Effector memory CD4-positive, alpha-beta T cell (primary cell): ENCODE measurements at regions not wholly inside any gene's neighbourhood (a gene's known extent, or its start where the extent isn't known, plus 50 kb on each side); places are given as distances from the start of the nearest gene placed in this dataset.

Experiments used
- DNase-seq, 3 donors: peaks; one replicate each; pipeline ENCODE4 v3.0.0-alpha.2; 2020
- H3K27ac ChIP-seq: 2 replicates; pipeline ENCODE4 v1.7.0; 2013; ENCODE audit warnings: mild to moderate bottlenecking, low read length, moderate library complexity; ENCODE audit not compliant: insufficient read depth, poor library complexity, severe bottlenecking
- H3K27me3 ChIP-seq: replicated peaks from 2 replicates; pipeline ENCODE4 v1.7.0; 2013; ENCODE audit warnings: mild to moderate bottlenecking, low read length; ENCODE audit not compliant: insufficient read depth, control insufficient read depth, poor library complexity, severe bottlenecking
- H3K36me3 ChIP-seq: 2 replicates; pipeline ENCODE4 v1.7.0; 2013; ENCODE audit warnings: mild to moderate bottlenecking, low read length, moderate library complexity; ENCODE audit not compliant: control insufficient read depth, insufficient read depth
- H3K4me1 ChIP-seq: 2 replicates; pipeline ENCODE4 v1.7.0; 2013; ENCODE audit warnings: low read length, mild to moderate bottlenecking; ENCODE audit not compliant: control insufficient read depth, insufficient read depth, poor library complexity, severe bottlenecking
- H3K4me3 ChIP-seq: 2 replicates; pipeline ENCODE4 v1.7.0; 2013; ENCODE audit warnings: low read length, low read depth, mild to moderate bottlenecking; ENCODE audit not compliant: insufficient read depth, poor library complexity, severe bottlenecking
- H3K9me3 ChIP-seq: 2 replicates; pipeline ENCODE4 v1.7.0; 2013; ENCODE audit warnings: mild to moderate bottlenecking, low read length, moderate library complexity; ENCODE audit not compliant: control insufficient read depth

DNA sequence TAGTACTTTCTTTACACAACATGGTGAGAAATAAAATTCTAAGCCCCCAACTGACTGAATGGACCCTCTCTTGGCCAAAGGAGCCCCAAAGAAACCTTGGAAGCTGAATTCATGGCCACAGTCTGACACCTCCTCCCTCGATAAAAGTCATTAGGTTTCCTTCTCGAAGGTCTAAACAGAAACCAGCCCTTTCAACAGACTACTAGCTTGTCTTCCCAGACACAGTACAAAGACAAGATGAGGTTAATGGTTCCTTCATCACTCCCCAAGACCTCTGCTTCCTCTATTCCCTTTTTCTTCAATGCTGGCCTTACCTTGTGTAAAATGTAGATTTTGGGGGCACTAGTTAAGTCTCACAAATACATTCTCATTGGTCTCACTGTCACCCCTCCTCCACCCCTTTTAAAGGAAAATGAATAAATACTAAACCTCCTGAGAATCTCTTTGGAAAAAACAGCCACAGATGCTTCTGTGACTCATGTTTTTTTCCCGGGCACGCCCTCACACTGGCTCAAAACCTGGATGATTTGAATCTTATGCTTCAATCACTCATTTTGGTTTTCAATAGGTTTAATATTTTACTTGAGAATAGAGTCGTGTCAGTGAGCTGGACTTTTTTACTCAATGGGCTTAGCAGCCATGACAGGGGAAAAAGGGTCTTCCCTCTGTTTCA, 65.8 kb upstream of the MED4 start:
- Histone ChIP-seq H3K27ac (no peak overlapping the region), H3K4me3 (no peak overlapping the region), H3K27me3 (no peaks in the 10 kb centered on the region), H3K9me3 (no peaks in the 10 kb centered on the region), H3K4me1 (peaks cover 21% of the 10 kb centered on the region), H3K36me3 (no peaks in the 10 kb centered on the region)
- no peak for DNase-seq

DNA sequence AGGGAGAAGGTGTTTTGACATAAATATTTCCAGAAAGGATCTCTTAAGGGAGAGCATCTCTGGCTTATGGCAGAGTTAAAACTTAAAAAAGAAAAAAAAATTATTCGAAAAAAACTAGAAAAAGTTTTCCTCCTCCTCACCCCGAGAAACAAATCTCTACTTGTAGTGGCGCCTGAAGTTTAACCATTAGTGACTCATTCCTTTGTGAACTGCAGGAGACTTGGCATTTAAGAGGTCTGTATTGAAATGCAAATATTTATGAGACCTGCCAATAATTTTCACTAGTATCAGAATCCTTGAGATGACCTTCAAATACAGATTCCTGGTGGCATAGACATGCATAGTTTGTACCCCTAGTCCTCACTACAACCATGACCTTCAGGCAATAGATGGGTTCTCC, 64.9 kb upstream of the MED4 start:
- DNase-seq: no peak
- no peak overlapping the region for H3K27ac ChIP-seq
- no peak overlapping the region for H3K4me3 ChIP-seq
- no peaks in the 10 kb centered on the region for H3K36me3 ChIP-seq
- H3K4me1 ChIP-seq: peaks cover 30% of the 10 kb centered on the region
- no peaks in the 10 kb centered on the region for H3K9me3 ChIP-seq
- H3K27me3 ChIP-seq: no peaks in the 10 kb centered on the region

DNA sequence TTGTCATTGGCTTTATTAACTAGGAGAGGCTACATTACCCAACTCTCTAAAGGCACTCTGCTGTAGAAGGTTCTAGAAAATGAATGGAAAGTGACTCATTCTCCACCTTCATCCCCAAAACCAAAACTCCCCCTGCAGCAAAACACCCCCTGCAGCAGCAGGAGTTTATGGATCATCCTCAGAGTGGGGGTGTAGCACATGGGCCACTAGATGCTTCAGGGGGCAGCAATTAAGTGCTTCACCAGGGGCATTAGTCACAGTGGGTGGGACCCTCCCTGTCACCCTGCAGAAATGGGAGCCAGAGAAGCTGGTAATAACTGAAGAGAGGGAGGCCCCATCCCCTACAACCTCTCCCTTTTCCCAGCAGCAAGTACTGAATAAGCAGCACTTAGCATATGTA, 64.5 kb upstream of the MED4 start:
- H3K27me3 ChIP-seq: no peaks in the 10 kb centered on the region
- H3K36me3 ChIP-seq: no peaks in the 10 kb centered on the region
- peaks cover 31% of the 10 kb centered on the region for H3K4me1 ChIP-seq
- no peak overlapping the region for H3K4me3 ChIP-seq
- no peaks in the 10 kb centered on the region for H3K9me3 ChIP-seq
- H3K27ac ChIP-seq: no peak overlapping the region
- no peak for DNase-seq

DNA sequence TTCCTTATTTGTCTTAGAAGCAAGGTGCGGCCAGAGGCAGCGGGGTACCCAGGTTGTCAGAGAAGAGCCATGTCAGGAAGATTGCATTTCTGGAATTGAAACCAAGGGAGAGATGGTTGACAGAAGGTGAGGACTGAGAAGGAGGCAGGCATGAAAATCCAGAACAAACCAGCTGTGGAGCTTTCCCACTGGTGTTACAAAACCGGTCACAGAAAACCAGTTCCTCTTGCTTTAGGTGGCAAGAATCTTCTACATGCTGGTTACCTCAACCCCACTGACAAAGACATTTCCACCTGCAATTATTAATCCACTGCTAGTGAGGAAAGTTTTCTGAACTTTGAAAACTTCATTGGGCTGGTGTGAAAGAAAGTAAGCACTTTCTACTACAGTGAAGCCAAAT, 64.0 kb upstream of the MED4 start:
- no peak overlapping the region for H3K4me3 ChIP-seq
- H3K36me3 ChIP-seq: no peaks in the 10 kb centered on the region
- no peak overlapping the region for H3K27ac ChIP-seq
- H3K27me3 ChIP-seq: no peaks in the 10 kb centered on the region
- DNase-seq: no peak
- no peaks in the 10 kb centered on the region for H3K9me3 ChIP-seq
- H3K4me1 ChIP-seq: peaks cover 31% of the 10 kb centered on the region

DNA sequence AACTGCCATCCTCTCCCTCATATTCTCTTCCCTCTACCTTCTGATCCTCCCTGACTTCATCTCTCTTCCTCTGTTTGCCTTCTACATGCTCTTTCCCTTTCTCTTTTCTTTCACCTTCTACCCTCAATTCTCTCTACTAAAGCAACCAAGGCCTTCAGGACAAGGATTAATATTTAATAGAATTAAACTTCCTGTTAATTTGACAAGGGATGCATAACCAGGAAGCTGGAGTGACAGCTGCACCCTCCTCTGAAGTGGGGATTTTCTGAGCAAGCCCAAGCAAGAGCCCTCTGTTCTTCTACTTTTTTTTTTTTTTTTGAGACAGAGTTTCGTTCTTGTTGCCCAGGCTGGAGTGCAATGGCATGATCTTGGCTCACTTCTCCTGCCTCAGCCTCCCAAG, 63.4 kb upstream of the MED4 start:
- no peak overlapping the region for H3K4me3 ChIP-seq
- no peaks in the 10 kb centered on the region for H3K27me3 ChIP-seq
- no peak overlapping the region for H3K27ac ChIP-seq
- H3K4me1 ChIP-seq: peaks cover 31% of the 10 kb centered on the region
- no peak for DNase-seq
- H3K36me3 ChIP-seq: no peaks in the 10 kb centered on the region
- no peaks in the 10 kb centered on the region for H3K9me3 ChIP-seq

DNA sequence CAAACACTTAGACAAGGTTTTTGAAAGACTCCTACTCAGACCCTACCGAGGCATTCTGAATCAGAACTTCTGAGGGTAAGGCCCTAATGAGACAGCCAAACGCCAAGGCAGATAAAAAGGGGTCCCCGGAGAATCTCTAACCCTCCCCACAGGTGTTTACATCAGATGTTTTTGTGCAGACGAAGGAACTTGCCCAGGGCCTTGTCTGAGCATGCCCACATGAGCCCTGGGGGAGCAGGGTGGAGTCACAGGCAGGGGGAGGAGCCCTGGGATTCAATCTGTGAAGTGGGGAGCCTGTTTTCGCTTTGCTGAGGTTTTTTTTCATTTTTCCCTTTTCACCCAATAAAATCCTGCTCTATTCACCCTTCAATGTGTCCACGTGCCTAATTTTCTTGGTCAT, 61.6 kb upstream of the MED4 start:
- no peak overlapping the region for H3K4me3 ChIP-seq

DNA sequence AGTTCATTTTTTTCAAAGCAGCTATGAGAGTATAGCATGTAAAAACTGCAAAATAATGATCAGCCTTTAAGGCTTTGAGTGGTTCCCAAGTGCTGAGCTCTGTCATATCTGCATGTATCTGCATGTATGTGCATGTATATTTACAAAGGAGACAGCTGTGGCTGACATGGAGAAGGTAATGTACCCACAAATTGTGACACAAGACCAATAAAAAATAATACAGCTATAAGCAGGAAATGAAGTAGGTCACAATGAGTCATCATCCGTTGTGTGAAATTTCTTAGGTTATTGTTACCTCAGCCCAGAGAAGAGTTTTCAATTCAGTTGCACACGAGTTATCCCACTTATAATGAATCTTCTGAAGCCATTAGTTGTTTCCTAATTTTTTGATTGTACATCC, 60.9 kb upstream of the MED4 start:
- Histone ChIP-seq H3K27ac (peak overlapping the region; percentile 89), H3K4me3 (no peak overlapping the region), H3K4me1 (peaks cover 45% of the 10 kb centered on the region), H3K9me3 (no peaks in the 10 kb centered on the region), H3K27me3 (no peaks in the 10 kb centered on the region), H3K36me3 (no peaks in the 10 kb centered on the region)
- DNase-seq: peak; percentile 9 to 33 (median 19)

More for the DNA sequence above, 61.6 kb upstream of the MED4 start:
- no peaks in the 10 kb centered on the region for H3K27me3 ChIP-seq
- peak; percentile 56 to 69 (median 63) for DNase-seq
- peak overlapping the region; percentile 89 for H3K27ac ChIP-seq
- H3K4me1 ChIP-seq: peaks cover 43% of the 10 kb centered on the region
- no peaks in the 10 kb centered on the region for H3K36me3 ChIP-seq
- H3K9me3 ChIP-seq: no peaks in the 10 kb centered on the region

DNA sequence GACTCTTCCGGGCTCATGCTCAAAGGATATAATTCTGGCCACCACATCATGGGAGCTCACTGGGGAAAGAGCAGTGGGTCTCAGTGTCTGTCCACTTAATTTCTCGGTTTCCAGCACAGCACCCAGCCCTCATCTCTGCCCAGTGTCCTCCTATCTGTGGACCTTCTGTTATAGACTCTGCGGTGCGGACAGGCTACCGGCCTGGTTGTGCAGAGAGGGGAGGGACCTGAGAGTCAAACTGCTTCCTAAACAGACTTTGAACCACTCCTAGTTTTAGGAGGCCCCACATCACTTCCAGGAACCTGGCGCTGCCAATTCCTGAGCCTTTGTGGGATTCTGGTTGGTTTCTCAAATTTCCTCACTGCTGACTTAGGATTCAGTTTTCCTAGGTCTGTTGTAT, 59.8 kb upstream of the MED4 start:
- Histone ChIP-seq H3K36me3 (no peaks in the 10 kb centered on the region), H3K4me3 (no peak overlapping the region), H3K9me3 (no peaks in the 10 kb centered on the region), H3K4me1 (peaks cover 45% of the 10 kb centered on the region), H3K27me3 (no peaks in the 10 kb centered on the region), H3K27ac (no peak overlapping the region)
- DNase-seq: no peak

DNA sequence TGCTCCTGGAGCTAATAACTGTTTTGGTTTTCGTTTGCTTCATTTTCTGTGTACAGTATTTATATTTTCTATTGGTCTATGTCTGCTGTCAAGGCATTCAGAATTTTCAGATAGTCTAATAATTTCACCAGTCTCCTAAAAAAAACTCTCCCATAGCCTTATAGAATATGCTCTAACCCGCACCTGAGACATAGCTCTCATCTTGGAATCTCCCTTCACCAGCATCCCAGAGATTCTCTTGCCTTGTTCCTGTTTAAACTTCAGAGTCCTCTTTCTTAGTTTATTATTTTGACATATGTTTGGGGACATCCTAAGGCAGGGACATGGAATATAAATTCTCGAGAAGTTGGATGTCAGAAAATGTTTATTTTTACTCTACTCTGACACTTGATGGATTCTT, 58.3 kb upstream of the MED4 start:
- DNase-seq: no peak
- Histone ChIP-seq H3K36me3 (no peaks in the 10 kb centered on the region), H3K27ac (no peak overlapping the region), H3K4me3 (no peak overlapping the region), H3K27me3 (no peaks in the 10 kb centered on the region), H3K4me1 (peaks cover 39% of the 10 kb centered on the region), H3K9me3 (no peaks in the 10 kb centered on the region)

DNA sequence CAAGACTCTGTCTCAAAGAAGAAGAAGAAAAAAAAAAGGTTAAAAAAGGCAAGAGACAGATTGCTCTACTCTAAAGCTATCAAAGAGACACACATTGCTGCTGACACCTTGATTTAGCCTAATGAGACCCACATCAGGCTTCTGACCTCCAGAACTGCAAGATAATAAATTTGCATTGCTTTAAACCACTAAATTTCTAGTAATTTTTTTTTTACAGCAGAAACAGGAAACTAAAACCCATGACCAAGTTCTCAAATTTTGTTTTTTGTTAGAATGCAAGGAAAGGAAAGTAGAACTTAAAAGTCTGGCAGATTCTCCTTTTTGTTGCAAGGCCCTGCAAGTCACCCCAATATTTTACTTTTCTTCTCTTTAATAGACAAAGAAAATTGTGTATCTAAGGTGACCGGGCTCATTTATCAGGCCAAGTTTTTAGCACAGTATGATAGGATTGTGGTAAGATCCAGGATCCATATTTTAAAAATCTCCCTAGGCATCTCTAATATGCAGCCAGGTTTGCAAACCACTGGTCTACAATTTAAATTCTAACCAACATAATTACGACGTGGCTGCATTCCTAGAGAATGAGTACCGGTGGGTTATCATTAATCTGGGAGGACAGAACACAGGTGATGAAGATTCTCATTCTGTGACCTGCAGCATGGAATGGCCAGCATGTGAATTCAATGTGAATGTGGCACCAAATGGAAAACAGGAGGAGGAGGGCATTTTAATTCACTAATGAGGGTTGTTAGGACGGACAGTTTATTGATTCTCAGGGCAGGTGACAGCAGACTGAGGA, 56.7 kb upstream of the MED4 start:
- no peaks in the 10 kb centered on the region for H3K36me3 ChIP-seq
- no peak for DNase-seq
- peaks cover 30% of the 10 kb centered on the region for H3K4me1 ChIP-seq
- no peaks in the 10 kb centered on the region for H3K27me3 ChIP-seq
- H3K4me3 ChIP-seq: peak overlapping the region; percentile 35
- no peaks in the 10 kb centered on the region for H3K9me3 ChIP-seq
- H3K27ac ChIP-seq: peak overlapping the region; percentile 47
